ENCODE measurements at regions not wholly inside any gene's neighbourhood (a gene's known extent, or its start where the extent isn't known, plus 50 kb on each side); places are given as distances from the start of the nearest gene placed in this dataset.

DNA sequence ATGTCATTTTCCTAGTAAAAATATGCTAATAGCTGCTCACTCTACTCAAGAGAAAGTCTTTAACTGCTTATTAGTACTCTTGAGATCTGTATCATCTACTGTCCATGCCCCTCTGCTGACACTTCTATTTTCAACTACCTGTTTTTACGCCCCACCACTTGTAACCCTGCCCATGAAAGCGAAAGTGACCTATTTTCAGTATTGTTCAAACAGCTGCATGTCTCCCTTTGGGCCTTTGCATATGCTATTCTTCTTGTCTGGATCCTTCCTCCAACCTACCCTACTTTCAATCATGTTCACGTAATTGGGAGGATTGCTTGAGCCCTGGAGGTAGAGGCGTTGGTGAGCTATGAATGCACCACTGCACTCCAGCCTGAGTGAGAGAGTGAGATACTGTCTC lies 1481.3 kb downstream of the GATA3 start:
- DNase-seq = no peak

DNA sequence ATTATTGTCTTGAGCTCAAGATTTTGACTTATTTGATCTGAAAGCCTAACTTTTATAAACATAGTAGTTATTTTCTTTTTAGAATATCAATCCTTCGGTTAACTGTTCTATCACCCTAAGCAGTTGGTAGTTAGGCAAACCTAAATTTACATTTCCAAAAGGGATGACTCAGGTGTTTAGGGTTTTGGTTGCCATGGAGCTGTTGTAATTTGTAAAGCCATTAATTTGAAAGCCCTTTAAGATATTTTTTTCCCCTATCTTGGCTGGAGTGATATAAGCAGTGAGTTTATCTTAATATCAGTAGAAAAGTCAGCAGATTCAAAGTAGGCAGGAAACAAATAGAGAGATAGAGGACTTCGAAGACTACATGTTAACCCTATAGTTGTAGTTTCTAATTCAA lies 1472.6 kb upstream of the CELF2 start:
- Histone ChIP-seq H3K9me3 (no peaks in the 10 kb centered on the region), H3K4me3 (no peak overlapping the region), H3K27ac (no peak overlapping the region), H3K4me1 (peaks cover 0 to 5% (median 0%) of the 10 kb centered on the region in 4 donors), H3K27me3 (no peaks in the 10 kb centered on the region), H3K36me3 (no peaks in the 10 kb centered on the region)
- DNase-seq = no peak
- TF ChIP-seq, protein P1, sequence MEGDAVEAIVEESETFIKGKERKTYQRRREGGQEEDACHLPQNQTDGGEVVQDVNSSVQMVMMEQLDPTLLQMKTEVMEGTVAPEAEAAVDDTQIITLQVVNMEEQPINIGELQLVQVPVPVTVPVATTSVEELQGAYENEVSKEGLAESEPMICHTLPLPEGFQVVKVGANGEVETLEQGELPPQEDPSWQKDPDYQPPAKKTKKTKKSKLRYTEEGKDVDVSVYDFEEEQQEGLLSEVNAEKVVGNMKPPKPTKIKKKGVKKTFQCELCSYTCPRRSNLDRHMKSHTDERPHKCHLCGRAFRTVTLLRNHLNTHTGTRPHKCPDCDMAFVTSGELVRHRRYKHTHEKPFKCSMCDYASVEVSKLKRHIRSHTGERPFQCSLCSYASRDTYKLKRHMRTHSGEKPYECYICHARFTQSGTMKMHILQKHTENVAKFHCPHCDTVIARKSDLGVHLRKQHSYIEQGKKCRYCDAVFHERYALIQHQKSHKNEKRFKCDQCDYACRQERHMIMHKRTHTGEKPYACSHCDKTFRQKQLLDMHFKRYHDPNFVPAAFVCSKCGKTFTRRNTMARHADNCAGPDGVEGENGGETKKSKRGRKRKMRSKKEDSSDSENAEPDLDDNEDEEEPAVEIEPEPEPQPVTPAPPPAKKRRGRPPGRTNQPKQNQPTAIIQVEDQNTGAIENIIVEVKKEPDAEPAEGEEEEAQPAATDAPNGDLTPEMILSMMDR (IDR thresholded peaks at IDR 0.05) = no peak
- intact Hi-C loops (cut with DNase I; ENCODE audit: low total_unique reads) = no loop called here

More for the DNA sequence above, 1481.3 kb downstream of the GATA3 start:
- Histone ChIP-seq H3K27me3 (no peaks in the 10 kb centered on the region), H3K9me3 (no peaks in the 10 kb centered on the region), H3K27ac (no peak overlapping the region), H3K4me1 (no peaks in the 10 kb centered on the region), H3K36me3 (no peaks in the 10 kb centered on the region), H3K4me3 (no peak overlapping the region)
- intact Hi-C loops (cut with DNase I; ENCODE audit: low total_unique reads) = no loop called here
- TF ChIP-seq, protein P1 (IDR thresholded peaks at IDR 0.05) = no peak

DNA sequence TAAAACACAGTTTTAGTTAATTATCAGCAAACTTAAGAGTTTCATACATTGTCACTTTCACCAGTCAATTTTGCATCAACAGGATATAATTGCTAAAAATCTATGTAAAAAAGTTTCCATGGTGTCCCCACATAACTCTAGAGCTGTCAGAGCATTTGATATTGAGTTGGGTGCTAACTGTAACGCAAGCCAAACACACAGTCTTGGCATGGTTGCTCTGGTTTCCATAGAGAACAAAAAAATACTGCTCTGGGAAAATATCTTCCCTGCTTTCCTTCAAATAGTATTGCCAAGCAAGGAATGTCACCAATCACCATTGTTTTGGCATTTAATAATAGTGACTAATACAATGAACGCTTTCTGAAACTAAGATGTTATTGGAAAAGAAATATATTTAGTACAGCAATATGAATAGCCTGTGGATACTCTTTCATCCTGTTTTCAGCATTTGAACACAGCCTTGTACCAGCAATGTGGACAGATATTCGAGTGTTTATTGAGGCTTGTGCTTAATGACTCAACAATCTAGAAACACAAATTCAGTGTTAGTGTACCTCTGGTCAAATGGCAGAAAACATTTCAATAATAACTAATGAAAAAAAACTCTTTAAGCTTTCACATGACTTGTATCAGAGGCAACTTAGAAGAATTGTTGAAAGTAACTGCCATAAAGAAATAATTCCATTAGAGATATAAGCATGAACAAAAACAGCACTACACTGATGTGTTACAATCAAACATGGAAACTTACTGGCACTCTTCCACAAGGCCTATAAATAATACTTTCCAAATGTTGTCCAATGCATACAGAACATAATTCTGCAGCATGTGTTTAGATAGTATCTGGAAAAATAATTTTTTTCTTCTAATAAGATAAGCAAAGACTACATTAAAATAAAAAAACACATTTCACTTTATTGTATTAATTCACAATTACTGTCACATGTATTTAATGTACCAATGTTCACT lies 1469.5 kb upstream of the CELF2 start:
- DNase-seq = no peak
- Histone ChIP-seq H3K4me3 (no peak overlapping the region), H3K36me3 (no peaks in the 10 kb centered on the region), H3K27ac (no peak overlapping the region), H3K4me1 (peaks cover 0 to 5% (median 0%) of the 10 kb centered on the region in 4 donors), H3K27me3 (no peaks in the 10 kb centered on the region), H3K9me3 (no peaks in the 10 kb centered on the region)
- intact Hi-C loops (cut with DNase I; ENCODE audit: low total_unique reads) = no loop called here
- TF ChIP-seq, protein P1 (IDR thresholded peaks at IDR 0.05) = no peak

DNA sequence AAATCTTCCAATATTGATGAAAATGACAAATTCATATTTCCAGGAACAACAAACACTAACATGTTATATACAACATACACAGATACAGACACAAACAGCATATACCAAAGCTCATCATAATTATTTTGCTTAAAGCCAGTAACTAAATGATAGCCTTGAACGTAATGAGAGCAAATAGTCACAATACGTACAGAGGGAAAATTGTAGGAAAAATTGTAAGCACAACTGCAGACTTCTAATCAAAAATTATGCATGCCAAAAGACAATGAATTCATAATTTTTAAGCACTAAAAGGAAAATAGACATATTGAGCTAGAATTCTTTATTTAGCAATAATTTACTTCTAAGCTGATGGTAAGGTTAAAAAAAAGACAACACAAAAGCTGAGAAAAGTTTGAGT lies 1466.9 kb upstream of the CELF2 start:
- no peaks in the 10 kb centered on the region for H3K36me3 ChIP-seq
- intact Hi-C loops (cut with DNase I; ENCODE audit: low total_unique reads) = no loop called here
- TF ChIP-seq, protein P1 (IDR thresholded peaks at IDR 0.05) = no peak

DNA sequence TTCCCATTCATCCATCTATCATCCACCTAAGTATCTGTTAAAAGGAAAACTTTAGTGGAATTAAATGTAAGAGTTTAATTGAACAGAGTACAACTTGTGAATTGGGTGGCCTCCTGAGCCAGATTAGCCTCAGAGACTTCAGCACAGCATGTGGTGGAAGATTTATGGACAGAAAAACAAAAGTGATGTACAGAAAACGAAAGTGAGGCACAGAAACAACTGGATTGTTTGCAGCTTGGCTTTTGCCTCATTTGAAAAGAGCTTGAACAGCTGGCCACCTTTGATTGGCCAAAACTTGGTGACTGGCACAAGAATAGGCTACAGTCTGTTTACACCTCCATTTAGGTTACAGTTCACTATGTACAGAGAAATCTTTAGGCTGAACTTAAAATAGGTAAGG lies 1463.4 kb upstream of the CELF2 start:
- Histone ChIP-seq H3K4me1 (no peaks in the 10 kb centered on the region), H3K27me3 (no peaks in the 10 kb centered on the region), H3K27ac (no peak overlapping the region), H3K36me3 (no peaks in the 10 kb centered on the region), H3K4me3 (no peak overlapping the region), H3K9me3 (no peaks in the 10 kb centered on the region)
- intact Hi-C loops (cut with DNase I; ENCODE audit: low total_unique reads) = no loop called here
- DNase-seq = no peak
- TF ChIP-seq, protein P1 (IDR thresholded peaks at IDR 0.05) = no peak

More for the DNA sequence above, 1466.9 kb upstream of the CELF2 start:
- no peak for DNase-seq
- no peaks in the 10 kb centered on the region for H3K27me3 ChIP-seq
- H3K27ac ChIP-seq = no peak overlapping the region
- H3K4me3 ChIP-seq = no peak overlapping the region
- peaks cover 0 to 5% (median 0%) of the 10 kb centered on the region in 4 donors for H3K4me1 ChIP-seq
- H3K9me3 ChIP-seq = no peaks in the 10 kb centered on the region

Data from tibial artery (tissue), 4 donors.